ENCODE measurements at regions not wholly inside any gene's neighbourhood (a gene's known extent, or its start where the extent isn't known, plus 50 kb on each side); places are given as distances from the start of the nearest gene placed in this dataset.

- Histone ChIP-seq H3K36me3 (ENCODE audit: low read depth, low read length) (no peaks in the 10 kb centered on the region), H2AFZ (ENCODE audit: low read length) (no peak overlapping the region), H3K27ac (ENCODE audit: low read length) (no peak overlapping the region), H3K27me3 (ENCODE audit: low read length) (no peaks in the 10 kb centered on the region), H3K4me2 (ENCODE audit: low read length) (no peak overlapping the region), H3K9ac (ENCODE audit: low read length) (no peak overlapping the region), H4K20me1 (ENCODE audit: low read length) (no peaks in the 10 kb centered on the region), H3K9me3 (ENCODE audit: low read length) (no peaks in the 10 kb centered on the region), H3K9me2 (replicated peaks; ENCODE audit: low read length) (no peaks in the 10 kb centered on the region), H3K4me1 (ENCODE audit: insufficient read depth, low read length) (no peaks in the 10 kb centered on the region), H3K4me3 (ENCODE audit: low read length) (no peak overlapping the region), H3K79me2 (ENCODE audit: low read length) (no peaks in the 10 kb centered on the region), H3F3A (ENCODE audit: low read length, unreplicated experiment) (no peaks in the 10 kb centered on the region)
- POLR2A ChIA-PET (ENCODE audit: unreplicated experiment), result no interaction called here
- intact Hi-C loops (cut with micrococcal nuclease), result no loop called here
- no peak for DNase-seq
- BruUV-seq (replicated peaks), result no TSS peak
- CTCF ChIA-PET, result no interaction called here
- TF ChIP-seq EZH2 (IDR thresholded peaks at IDR 0.05; ENCODE audit: low read length, unreplicated experiment) (no peak), CTCF (conservative IDR thresholded peaks at IDR 0.05; ENCODE audit: low read depth, low read length) (no peak), EZH2phosphoT487 (IDR thresholded peaks at IDR 0.05; ENCODE audit: borderline replicate concordance, low read length) (no peak)
- ATAC-seq, result no peak
These were observed 259.6 kb downstream of the TUSC7 start for GRCh38 chr3:116969135-116969534.

GRCh38 chr3:116969646-116970045, 260.1 kb downstream of the TUSC7 start:
- H3K4me2 ChIP-seq (ENCODE audit: low read length), result no peak overlapping the region
- no peak for TF ChIP-seq EZH2 (IDR thresholded peaks at IDR 0.05; ENCODE audit: low read length, unreplicated experiment)
- no peak for TF ChIP-seq CTCF (conservative IDR thresholded peaks at IDR 0.05; ENCODE audit: low read depth, low read length)
- no peak for TF ChIP-seq EZH2phosphoT487 (IDR thresholded peaks at IDR 0.05; ENCODE audit: borderline replicate concordance, low read length)
- H3F3A ChIP-seq (ENCODE audit: low read length, unreplicated experiment), result no peaks in the 10 kb centered on the region
- H3K27me3 ChIP-seq (ENCODE audit: low read length), result no peaks in the 10 kb centered on the region
- BruUV-seq (replicated peaks), result no TSS peak
- H3K79me2 ChIP-seq (ENCODE audit: low read length), result no peaks in the 10 kb centered on the region
- no peaks in the 10 kb centered on the region for H3K9me2 ChIP-seq (replicated peaks; ENCODE audit: low read length)
- H3K36me3 ChIP-seq (ENCODE audit: low read depth, low read length), result no peaks in the 10 kb centered on the region
- intact Hi-C loops (cut with micrococcal nuclease), result no loop called here
- CTCF ChIA-PET, result no interaction called here
- no peak overlapping the region for H3K4me3 ChIP-seq (ENCODE audit: low read length)
- ATAC-seq (no peak), DNase-seq (no peak)
- H2AFZ ChIP-seq (ENCODE audit: low read length), result no peak overlapping the region
- H3K4me1 ChIP-seq (ENCODE audit: insufficient read depth, low read length), result no peaks in the 10 kb centered on the region
- no peak overlapping the region for H3K27ac ChIP-seq (ENCODE audit: low read length)
- no peaks in the 10 kb centered on the region for H3K9me3 ChIP-seq (ENCODE audit: low read length)
- no peak overlapping the region for H3K9ac ChIP-seq (ENCODE audit: low read length)
- H4K20me1 ChIP-seq (ENCODE audit: low read length), result no peaks in the 10 kb centered on the region
- POLR2A ChIA-PET (ENCODE audit: unreplicated experiment), result no interaction called here

GRCh38 chr3:116971531-116971930, 262.0 kb downstream of the TUSC7 start:
- H4K20me1 ChIP-seq (ENCODE audit: low read length), result no peaks in the 10 kb centered on the region
- H3F3A ChIP-seq (ENCODE audit: low read length, unreplicated experiment), result no peaks in the 10 kb centered on the region
- H3K9ac ChIP-seq (ENCODE audit: low read length), result no peak overlapping the region
- H2AFZ ChIP-seq (ENCODE audit: low read length), result no peak overlapping the region
- no peak for TF ChIP-seq EZH2 (IDR thresholded peaks at IDR 0.05; ENCODE audit: low read length, unreplicated experiment)
- no peak for TF ChIP-seq CTCF (conservative IDR thresholded peaks at IDR 0.05; ENCODE audit: low read depth, low read length)
- no peak for TF ChIP-seq EZH2phosphoT487 (IDR thresholded peaks at IDR 0.05; ENCODE audit: borderline replicate concordance, low read length)
- BruUV-seq (replicated peaks), result no TSS peak
- H3K27me3 ChIP-seq (ENCODE audit: low read length), result no peaks in the 10 kb centered on the region
- intact Hi-C loops (cut with micrococcal nuclease), result no loop called here
- no peaks in the 10 kb centered on the region for H3K36me3 ChIP-seq (ENCODE audit: low read depth, low read length)
- no peaks in the 10 kb centered on the region for H3K4me1 ChIP-seq (ENCODE audit: insufficient read depth, low read length)
- H3K9me2 ChIP-seq (replicated peaks; ENCODE audit: low read length), result no peaks in the 10 kb centered on the region
- no peak overlapping the region for H3K27ac ChIP-seq (ENCODE audit: low read length)
- H3K4me3 ChIP-seq (ENCODE audit: low read length), result no peak overlapping the region
- no peak for DNase-seq
- H3K79me2 ChIP-seq (ENCODE audit: low read length), result no peaks in the 10 kb centered on the region
- ChIA-PET POLR2A (ENCODE audit: unreplicated experiment) (no interaction called here), CTCF (no interaction called here)
- H3K4me2 ChIP-seq (ENCODE audit: low read length), result no peak overlapping the region
- H3K9me3 ChIP-seq (ENCODE audit: low read length), result no peaks in the 10 kb centered on the region
- no peak for ATAC-seq

All from PC-3 (cell line).